HEK293 (cell line): ENCODE measurements at regions not wholly inside any gene's neighbourhood (a gene's known extent, or its start where the extent isn't known, plus 50 kb on each side); places are given as distances from the start of the nearest gene placed in this dataset.

Experiments
- ZBTB7A ChIP-seq: fragments of 450-650 bp; formaldehyde crosslinking; IDR thresholded peaks from 2 replicates; pipeline ENCODE4 v1.5.1; 2016; ENCODE audit warnings: low read depth, missing biosample characterization, missing genetic modification characterization
- ZNF169 ChIP-seq: fragments of 450-650 bp; formaldehyde crosslinking; IDR thresholded peaks from 2 replicates; pipeline ENCODE4 v1.5.1; 2016; ENCODE audit warnings: missing biosample characterization, missing genetic modification characterization
- ZNF274 ChIP-seq, 2 experiments: fragments of 200-500 bp in 1 of 2; fragments of 450-650 bp in 1 of 2; sonication (Bioruptor generic) in 1 of 2; formaldehyde crosslinking in 1 of 2; IDR thresholded peaks; 2 replicates each; pipeline versions ENCODE4 v1.5.1 to v1.6.1; 2014 to 2016; ENCODE audit warnings: borderline replicate concordance in 1 of 2, inconsistent platforms in 1 of 2, low read length in 1 of 2, missing biosample characterization in 1 of 2, missing genetic modification characterization in 1 of 2
- ZNF473 ChIP-seq: fragments of 450-650 bp; formaldehyde crosslinking; IDR thresholded peaks from 2 replicates; pipeline ENCODE4 v1.5.1; 2017; ENCODE audit warnings: missing biosample characterization, missing genetic modification characterization
- TF ChIP-seq, protein P1 (sequence below): fragments of 450-650 bp; formaldehyde crosslinking; IDR thresholded peaks from 2 replicates; pipeline ENCODE4 v1.5.1; 2016; ENCODE audit warnings: missing biosample characterization, missing genetic modification characterization
- TF ChIP-seq, protein P2 (sequence below): fragments of 450-650 bp; formaldehyde crosslinking; IDR thresholded peaks from 2 replicates; pipeline ENCODE4 v1.5.1; 2016; ENCODE audit warnings: missing biosample characterization, missing genetic modification characterization
- TF ChIP-seq, protein P3 (sequence below): fragments of 450-650 bp; formaldehyde crosslinking; IDR thresholded peaks from 2 replicates; pipeline ENCODE4 v1.5.1; 2016; ENCODE audit warnings: missing biosample characterization, missing genetic modification characterization
- TF ChIP-seq, protein P4 (sequence below): fragments of 450-650 bp; formaldehyde crosslinking; IDR thresholded peaks from 2 replicates; pipeline ENCODE4 v1.5.1; 2016; ENCODE audit warnings: missing biosample characterization, missing genetic modification characterization

DNA sequence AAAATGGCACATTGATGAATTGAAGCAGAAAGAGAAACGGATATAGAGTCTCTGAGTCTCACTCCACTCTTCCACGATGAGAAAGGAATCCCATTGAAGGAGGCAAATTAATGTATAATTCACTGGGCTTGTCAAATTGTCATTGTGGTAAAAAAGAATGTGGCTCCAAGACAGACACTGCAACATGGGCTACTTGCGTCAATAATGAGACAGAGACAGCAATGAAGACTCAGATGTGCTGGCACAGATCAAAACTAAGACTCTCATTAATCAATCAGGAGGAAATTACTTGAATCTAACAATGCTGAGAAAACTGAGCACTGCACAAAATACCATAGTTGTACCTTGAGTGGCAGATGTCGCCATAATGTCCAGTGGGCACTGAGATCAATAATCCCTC lies 1485.5 kb downstream of the TECRL start:
- TF ChIP-seq, protein P1, sequence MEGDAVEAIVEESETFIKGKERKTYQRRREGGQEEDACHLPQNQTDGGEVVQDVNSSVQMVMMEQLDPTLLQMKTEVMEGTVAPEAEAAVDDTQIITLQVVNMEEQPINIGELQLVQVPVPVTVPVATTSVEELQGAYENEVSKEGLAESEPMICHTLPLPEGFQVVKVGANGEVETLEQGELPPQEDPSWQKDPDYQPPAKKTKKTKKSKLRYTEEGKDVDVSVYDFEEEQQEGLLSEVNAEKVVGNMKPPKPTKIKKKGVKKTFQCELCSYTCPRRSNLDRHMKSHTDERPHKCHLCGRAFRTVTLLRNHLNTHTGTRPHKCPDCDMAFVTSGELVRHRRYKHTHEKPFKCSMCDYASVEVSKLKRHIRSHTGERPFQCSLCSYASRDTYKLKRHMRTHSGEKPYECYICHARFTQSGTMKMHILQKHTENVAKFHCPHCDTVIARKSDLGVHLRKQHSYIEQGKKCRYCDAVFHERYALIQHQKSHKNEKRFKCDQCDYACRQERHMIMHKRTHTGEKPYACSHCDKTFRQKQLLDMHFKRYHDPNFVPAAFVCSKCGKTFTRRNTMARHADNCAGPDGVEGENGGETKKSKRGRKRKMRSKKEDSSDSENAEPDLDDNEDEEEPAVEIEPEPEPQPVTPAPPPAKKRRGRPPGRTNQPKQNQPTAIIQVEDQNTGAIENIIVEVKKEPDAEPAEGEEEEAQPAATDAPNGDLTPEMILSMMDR (tag by site-specific recombination), result no peak
- TF ChIP-seq, protein P2, sequence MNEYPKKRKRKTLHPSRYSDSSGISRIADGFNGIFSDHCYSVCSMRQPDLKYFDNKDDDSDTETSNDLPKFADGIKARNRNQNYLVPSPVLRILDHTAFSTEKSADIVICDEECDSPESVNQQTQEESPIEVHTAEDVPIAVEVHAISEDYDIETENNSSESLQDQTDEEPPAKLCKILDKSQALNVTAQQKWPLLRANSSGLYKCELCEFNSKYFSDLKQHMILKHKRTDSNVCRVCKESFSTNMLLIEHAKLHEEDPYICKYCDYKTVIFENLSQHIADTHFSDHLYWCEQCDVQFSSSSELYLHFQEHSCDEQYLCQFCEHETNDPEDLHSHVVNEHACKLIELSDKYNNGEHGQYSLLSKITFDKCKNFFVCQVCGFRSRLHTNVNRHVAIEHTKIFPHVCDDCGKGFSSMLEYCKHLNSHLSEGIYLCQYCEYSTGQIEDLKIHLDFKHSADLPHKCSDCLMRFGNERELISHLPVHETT, result no peak
- TF ChIP-seq ZNF169 (tag by site-specific recombination), result no peak
- TF ChIP-seq, protein P3, sequence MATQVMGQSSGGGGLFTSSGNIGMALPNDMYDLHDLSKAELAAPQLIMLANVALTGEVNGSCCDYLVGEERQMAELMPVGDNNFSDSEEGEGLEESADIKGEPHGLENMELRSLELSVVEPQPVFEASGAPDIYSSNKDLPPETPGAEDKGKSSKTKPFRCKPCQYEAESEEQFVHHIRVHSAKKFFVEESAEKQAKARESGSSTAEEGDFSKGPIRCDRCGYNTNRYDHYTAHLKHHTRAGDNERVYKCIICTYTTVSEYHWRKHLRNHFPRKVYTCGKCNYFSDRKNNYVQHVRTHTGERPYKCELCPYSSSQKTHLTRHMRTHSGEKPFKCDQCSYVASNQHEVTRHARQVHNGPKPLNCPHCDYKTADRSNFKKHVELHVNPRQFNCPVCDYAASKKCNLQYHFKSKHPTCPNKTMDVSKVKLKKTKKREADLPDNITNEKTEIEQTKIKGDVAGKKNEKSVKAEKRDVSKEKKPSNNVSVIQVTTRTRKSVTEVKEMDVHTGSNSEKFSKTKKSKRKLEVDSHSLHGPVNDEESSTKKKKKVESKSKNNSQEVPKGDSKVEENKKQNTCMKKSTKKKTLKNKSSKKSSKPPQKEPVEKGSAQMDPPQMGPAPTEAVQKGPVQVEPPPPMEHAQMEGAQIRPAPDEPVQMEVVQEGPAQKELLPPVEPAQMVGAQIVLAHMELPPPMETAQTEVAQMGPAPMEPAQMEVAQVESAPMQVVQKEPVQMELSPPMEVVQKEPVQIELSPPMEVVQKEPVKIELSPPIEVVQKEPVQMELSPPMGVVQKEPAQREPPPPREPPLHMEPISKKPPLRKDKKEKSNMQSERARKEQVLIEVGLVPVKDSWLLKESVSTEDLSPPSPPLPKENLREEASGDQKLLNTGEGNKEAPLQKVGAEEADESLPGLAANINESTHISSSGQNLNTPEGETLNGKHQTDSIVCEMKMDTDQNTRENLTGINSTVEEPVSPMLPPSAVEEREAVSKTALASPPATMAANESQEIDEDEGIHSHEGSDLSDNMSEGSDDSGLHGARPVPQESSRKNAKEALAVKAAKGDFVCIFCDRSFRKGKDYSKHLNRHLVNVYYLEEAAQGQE (tag by site-specific recombination), result no peak
- TF ChIP-seq ZNF274 (IDR thresholded peaks at IDR 0.05; ENCODE audit: low read length), result no peak
- no peak for TF ChIP-seq ZNF274 (tag by site-specific recombination; IDR thresholded peaks at IDR 0.05; ENCODE audit: borderline replicate concordance)
- no peak for TF ChIP-seq ZNF473 (tag by site-specific recombination)
- TF ChIP-seq, protein P4, sequence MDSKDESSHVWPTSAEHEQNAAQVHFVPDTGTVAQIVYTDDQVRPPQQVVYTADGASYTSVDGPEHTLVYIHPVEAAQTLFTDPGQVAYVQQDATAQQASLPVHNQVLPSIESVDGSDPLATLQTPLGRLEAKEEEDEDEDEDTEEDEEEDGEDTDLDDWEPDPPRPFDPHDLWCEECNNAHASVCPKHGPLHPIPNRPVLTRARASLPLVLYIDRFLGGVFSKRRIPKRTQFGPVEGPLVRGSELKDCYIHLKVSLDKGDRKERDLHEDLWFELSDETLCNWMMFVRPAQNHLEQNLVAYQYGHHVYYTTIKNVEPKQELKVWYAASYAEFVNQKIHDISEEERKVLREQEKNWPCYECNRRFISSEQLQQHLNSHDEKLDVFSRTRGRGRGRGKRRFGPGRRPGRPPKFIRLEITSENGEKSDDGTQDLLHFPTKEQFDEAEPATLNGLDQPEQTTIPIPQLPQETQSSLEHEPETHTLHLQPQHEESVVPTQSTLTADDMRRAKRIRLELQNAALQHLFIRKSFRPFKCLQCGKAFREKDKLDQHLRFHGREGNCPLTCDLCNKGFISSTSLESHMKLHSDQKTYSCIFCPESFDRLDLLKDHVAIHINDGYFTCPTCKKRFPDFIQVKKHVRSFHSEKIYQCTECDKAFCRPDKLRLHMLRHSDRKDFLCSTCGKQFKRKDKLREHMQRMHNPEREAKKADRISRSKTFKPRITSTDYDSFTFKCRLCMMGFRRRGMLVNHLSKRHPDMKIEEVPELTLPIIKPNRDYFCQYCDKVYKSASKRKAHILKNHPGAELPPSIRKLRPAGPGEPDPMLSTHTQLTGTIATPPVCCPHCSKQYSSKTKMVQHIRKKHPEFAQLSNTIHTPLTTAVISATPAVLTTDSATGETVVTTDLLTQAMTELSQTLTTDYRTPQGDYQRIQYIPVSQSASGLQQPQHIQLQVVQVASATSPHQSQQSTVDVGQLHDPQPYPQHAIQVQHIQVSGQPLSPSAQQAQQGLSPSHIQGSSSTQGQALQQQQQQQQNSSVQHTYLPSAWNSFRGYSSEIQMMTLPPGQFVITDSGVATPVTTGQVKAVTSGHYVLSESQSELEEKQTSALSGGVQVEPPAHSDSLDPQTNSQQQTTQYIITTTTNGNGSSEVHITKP (tag by site-specific recombination), result no peak
- TF ChIP-seq ZBTB7A (tag by site-specific recombination), result no peak
